ENCODE measurements at regions not wholly inside any gene's neighbourhood (a gene's known extent, or its start where the extent isn't known, plus 50 kb on each side); places are given as distances from the start of the nearest gene placed in this dataset.

DNA sequence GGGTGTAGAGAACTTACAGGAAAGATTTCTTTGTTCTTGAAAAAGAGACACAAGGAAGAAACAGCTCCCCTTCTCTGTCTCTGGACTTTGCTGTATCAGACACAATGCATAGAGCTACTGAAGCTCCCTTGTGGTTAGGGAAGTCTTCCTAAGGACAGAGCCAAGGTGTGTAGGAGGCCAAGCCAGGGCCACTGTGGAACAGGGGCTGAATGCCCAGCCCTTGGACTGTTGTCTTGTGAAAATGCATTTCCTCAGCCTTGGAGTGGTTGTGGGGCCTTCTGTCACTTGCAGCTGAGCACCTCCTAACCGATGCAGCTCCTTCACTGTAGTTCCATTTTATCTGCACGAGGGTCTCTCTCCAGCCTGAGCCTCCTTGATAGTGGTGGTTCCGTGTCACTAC, 353.4 kb downstream of the CCSER2 start:
- no peak for TF ChIP-seq POLR2A (IDR thresholded peaks at IDR 0.05; ENCODE audit: low read depth)
- no peak for TF ChIP-seq POLR2AphosphoS5 (IDR thresholded peaks at IDR 0.05)
